ENCODE measurements at regions not wholly inside any gene's neighbourhood (a gene's known extent, or its start where the extent isn't known, plus 50 kb on each side); places are given as distances from the start of the nearest gene placed in this dataset.

GRCh38 chr7:116083796-116084195 lies 53.2 kb upstream of the TFEC start:
- Mint-ChIP-seq H3K36me3 (ENCODE audit: low read depth) (no peaks in the 10 kb centered on the region), H3K9me3 (no peaks in the 10 kb centered on the region), H3K27me3 (ENCODE audit: low read depth) (no peaks in the 10 kb centered on the region), H3K27ac (no peak overlapping the region), H3K4me1 (ENCODE audit: low read depth) (no peaks in the 10 kb centered on the region), H3K4me3 (no peak overlapping the region)
- DNase-seq (ENCODE audit: low spot score), result no peak

- no peak for DNase-seq (ENCODE audit: low spot score)
- Mint-ChIP-seq H3K4me3 (no peak overlapping the region), H3K9me3 (no peaks in the 10 kb centered on the region), H3K27ac (no peak overlapping the region), H3K27me3 (ENCODE audit: low read depth) (no peaks in the 10 kb centered on the region), H3K4me1 (ENCODE audit: low read depth) (no peaks in the 10 kb centered on the region), H3K36me3 (ENCODE audit: low read depth) (no peaks in the 10 kb centered on the region)
These were observed 56.0 kb upstream of the TFEC start for GRCh38 chr7:116086547-116087045.

DNA sequence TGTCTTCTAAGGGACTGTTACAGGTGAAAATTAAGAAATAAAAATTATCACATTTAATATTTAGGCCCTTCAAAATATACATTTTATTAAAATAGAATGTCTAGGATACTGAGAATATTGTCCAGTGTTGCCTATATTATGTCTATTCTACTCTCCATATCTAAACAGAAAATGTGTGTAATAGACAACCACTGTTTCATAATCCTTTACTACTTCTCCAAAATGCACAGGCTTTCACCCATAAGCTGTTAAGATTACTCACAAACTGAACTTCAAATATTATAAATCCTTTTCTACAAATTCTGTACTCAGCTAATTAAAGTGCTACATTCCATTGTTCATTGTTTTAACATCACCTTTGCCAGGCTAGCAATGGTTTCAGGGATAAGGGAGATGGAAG lies 56.7 kb upstream of the TFEC start:
- no peaks in the 10 kb centered on the region for H3K9me3 Mint-ChIP-seq
- no peaks in the 10 kb centered on the region for H3K36me3 Mint-ChIP-seq (ENCODE audit: low read depth)
- no peaks in the 10 kb centered on the region for H3K27me3 Mint-ChIP-seq (ENCODE audit: low read depth)
- no peaks in the 10 kb centered on the region for H3K4me1 Mint-ChIP-seq (ENCODE audit: low read depth)
- DNase-seq (ENCODE audit: low spot score), result no peak
- no peak overlapping the region for H3K4me3 Mint-ChIP-seq
- H3K27ac Mint-ChIP-seq, result no peak overlapping the region

DNA sequence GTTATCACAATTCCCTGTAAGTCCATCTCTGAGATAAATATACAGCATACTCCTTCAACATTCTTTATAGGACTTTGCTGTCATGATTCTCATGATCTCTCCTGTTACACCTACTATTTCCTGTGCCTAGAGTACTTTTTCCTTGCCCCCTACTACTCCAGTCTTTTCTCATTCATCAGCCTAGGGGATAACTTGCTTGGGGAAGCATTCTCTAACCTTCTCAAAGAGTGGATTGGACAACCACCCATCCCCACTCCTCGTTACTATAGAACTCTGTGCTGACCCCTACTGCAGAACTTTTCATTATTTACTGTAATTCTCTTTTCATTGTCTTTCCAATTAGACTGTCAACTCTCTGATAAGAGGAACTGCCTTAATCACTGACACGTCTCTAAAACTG lies 57.4 kb upstream of the TFEC start:
- no peak for DNase-seq (ENCODE audit: low spot score)
- no peaks in the 10 kb centered on the region for H3K9me3 Mint-ChIP-seq
- no peaks in the 10 kb centered on the region for H3K36me3 Mint-ChIP-seq (ENCODE audit: low read depth)
- H3K27me3 Mint-ChIP-seq (ENCODE audit: low read depth), result no peaks in the 10 kb centered on the region
- no peak overlapping the region for H3K27ac Mint-ChIP-seq
- no peak overlapping the region for H3K4me3 Mint-ChIP-seq
- no peaks in the 10 kb centered on the region for H3K4me1 Mint-ChIP-seq (ENCODE audit: low read depth)

- H3K9me3 Mint-ChIP-seq, result no peaks in the 10 kb centered on the region
- H3K27me3 Mint-ChIP-seq (ENCODE audit: low read depth), result no peaks in the 10 kb centered on the region
- H3K36me3 Mint-ChIP-seq (ENCODE audit: low read depth), result no peaks in the 10 kb centered on the region
- no peaks in the 10 kb centered on the region for H3K4me1 Mint-ChIP-seq (ENCODE audit: low read depth)
- H3K27ac Mint-ChIP-seq, result no peak overlapping the region
- H3K4me3 Mint-ChIP-seq, result no peak overlapping the region
- no peak for DNase-seq (ENCODE audit: low spot score)
These were observed 58.7 kb upstream of the TFEC start for GRCh38 chr7:116089293-116089692.

- Mint-ChIP-seq H3K27ac (no peak overlapping the region), H3K9me3 (no peaks in the 10 kb centered on the region), H3K4me1 (ENCODE audit: low read depth) (no peaks in the 10 kb centered on the region), H3K27me3 (ENCODE audit: low read depth) (peaks cover 1% of the 10 kb centered on the region), H3K36me3 (ENCODE audit: low read depth) (no peaks in the 10 kb centered on the region), H3K4me3 (no peak overlapping the region)
- no peak for DNase-seq (ENCODE audit: low spot score)
These were observed 63.1 kb upstream of the TFEC start for GRCh38 chr7:116093516-116094301.

- H3K4me3 Mint-ChIP-seq, result no peak overlapping the region
These were observed 64.8 kb upstream of the TFEC start for GRCh38 chr7:116095396-116095795.

GRCh38 chr7:116097365-116098009 lies 66.9 kb upstream of the TFEC start:
- no peaks in the 10 kb centered on the region for H3K36me3 Mint-ChIP-seq (ENCODE audit: low read depth)
- no peaks in the 10 kb centered on the region for H3K4me1 Mint-ChIP-seq (ENCODE audit: low read depth)
- no peak overlapping the region for H3K27ac Mint-ChIP-seq
- DNase-seq (ENCODE audit: low spot score), result no peak
- H3K27me3 Mint-ChIP-seq (ENCODE audit: low read depth), result peaks cover 2% of the 10 kb centered on the region
- H3K9me3 Mint-ChIP-seq, result no peaks in the 10 kb centered on the region
- H3K4me3 Mint-ChIP-seq, result no peak overlapping the region

More at GRCh38 chr7:116095396-116095795, 64.8 kb upstream of the TFEC start:
- DNase-seq (ENCODE audit: low spot score), result no peak
- Mint-ChIP-seq H3K4me1 (ENCODE audit: low read depth) (no peaks in the 10 kb centered on the region), H3K27ac (no peak overlapping the region), H3K36me3 (ENCODE audit: low read depth) (no peaks in the 10 kb centered on the region), H3K27me3 (ENCODE audit: low read depth) (peaks cover 2% of the 10 kb centered on the region), H3K9me3 (no peaks in the 10 kb centered on the region)

GRCh38 chr7:116098175-116098574 lies 67.6 kb upstream of the TFEC start:
- no peaks in the 10 kb centered on the region for H3K9me3 Mint-ChIP-seq
- H3K27me3 Mint-ChIP-seq (ENCODE audit: low read depth), result peaks cover 2% of the 10 kb centered on the region
- no peak overlapping the region for H3K27ac Mint-ChIP-seq
- no peak for DNase-seq (ENCODE audit: low spot score)
- H3K4me3 Mint-ChIP-seq, result no peak overlapping the region
- no peaks in the 10 kb centered on the region for H3K36me3 Mint-ChIP-seq (ENCODE audit: low read depth)
- H3K4me1 Mint-ChIP-seq (ENCODE audit: low read depth), result no peaks in the 10 kb centered on the region

DNA sequence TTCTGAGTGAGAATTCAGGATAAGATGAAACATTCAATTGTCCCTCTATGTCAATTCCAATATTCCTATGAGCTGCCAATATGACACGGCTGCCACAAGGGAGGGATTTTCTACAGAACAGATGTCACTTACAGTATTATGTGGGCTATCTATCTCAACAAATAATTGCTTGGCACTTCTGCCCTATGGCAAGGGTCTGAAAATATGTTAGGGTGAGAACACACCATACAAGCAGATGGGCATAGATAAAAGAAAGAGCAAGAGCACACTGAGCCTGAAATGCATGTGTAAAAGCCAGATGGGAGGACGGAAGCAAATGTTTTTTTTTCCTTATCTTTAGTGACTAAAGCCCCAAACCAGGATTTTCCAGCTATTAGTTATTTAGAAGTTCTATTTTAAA lies 70.1 kb upstream of the TFEC start:
- Mint-ChIP-seq H3K36me3 (ENCODE audit: low read depth) (no peaks in the 10 kb centered on the region), H3K27ac (no peak overlapping the region), H3K9me3 (no peaks in the 10 kb centered on the region)

DNA sequence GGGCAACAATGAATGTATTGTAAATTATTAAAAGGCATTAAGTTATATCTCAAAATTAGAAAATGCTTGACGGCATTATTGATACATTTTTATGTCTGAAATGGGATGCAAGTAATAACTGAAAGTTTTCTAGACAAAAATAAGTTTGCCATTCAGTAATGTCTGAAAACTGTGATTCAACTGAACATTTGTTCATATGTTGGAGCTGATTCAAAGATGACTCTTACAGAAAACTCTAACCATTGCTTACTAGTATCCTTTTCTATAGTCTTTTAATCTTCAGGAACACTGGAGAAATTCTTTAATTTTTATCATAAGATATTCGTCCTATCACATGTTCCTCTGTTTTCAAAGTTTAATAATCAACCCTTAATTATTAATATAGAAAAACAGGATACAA lies 71.1 kb upstream of the TFEC start:
- no peaks in the 10 kb centered on the region for H3K4me1 Mint-ChIP-seq (ENCODE audit: low read depth)
- no peaks in the 10 kb centered on the region for H3K9me3 Mint-ChIP-seq
- DNase-seq (ENCODE audit: low spot score), result no peak
- peaks cover 2% of the 10 kb centered on the region for H3K27me3 Mint-ChIP-seq (ENCODE audit: low read depth)
- H3K4me3 Mint-ChIP-seq, result no peak overlapping the region
- H3K36me3 Mint-ChIP-seq (ENCODE audit: low read depth), result no peaks in the 10 kb centered on the region
- H3K27ac Mint-ChIP-seq, result no peak overlapping the region

More for the DNA sequence above, 70.1 kb upstream of the TFEC start:
- no peak overlapping the region for H3K4me3 Mint-ChIP-seq
- H3K4me1 Mint-ChIP-seq (ENCODE audit: low read depth), result no peaks in the 10 kb centered on the region
- no peak for DNase-seq (ENCODE audit: low spot score)
- peaks cover 2% of the 10 kb centered on the region for H3K27me3 Mint-ChIP-seq (ENCODE audit: low read depth)

GRCh38 chr7:116111475-116111874 lies 80.9 kb upstream of the TFEC start:
- Mint-ChIP-seq H3K36me3 (ENCODE audit: low read depth) (no peaks in the 10 kb centered on the region), H3K9me3 (no peaks in the 10 kb centered on the region), H3K27ac (no peak overlapping the region), H3K4me1 (ENCODE audit: low read depth) (no peaks in the 10 kb centered on the region), H3K4me3 (no peak overlapping the region), H3K27me3 (ENCODE audit: low read depth) (no peaks in the 10 kb centered on the region)
- no peak for DNase-seq (ENCODE audit: low spot score)

- H3K27me3 Mint-ChIP-seq (ENCODE audit: low read depth), result peaks cover 9% of the 10 kb centered on the region
- H3K4me3 Mint-ChIP-seq, result no peak overlapping the region
- no peak overlapping the region for H3K27ac Mint-ChIP-seq
- no peaks in the 10 kb centered on the region for H3K4me1 Mint-ChIP-seq (ENCODE audit: low read depth)
- H3K9me3 Mint-ChIP-seq, result no peaks in the 10 kb centered on the region
- H3K36me3 Mint-ChIP-seq (ENCODE audit: low read depth), result no peaks in the 10 kb centered on the region
- no peak for DNase-seq (ENCODE audit: low spot score)
These were observed 82.7 kb upstream of the TFEC start for GRCh38 chr7:116113310-116113709.

- H3K4me1 Mint-ChIP-seq (ENCODE audit: low read depth), result no peaks in the 10 kb centered on the region
- H3K27ac Mint-ChIP-seq, result no peak overlapping the region
- no peaks in the 10 kb centered on the region for H3K9me3 Mint-ChIP-seq
- H3K36me3 Mint-ChIP-seq (ENCODE audit: low read depth), result no peaks in the 10 kb centered on the region
- no peak overlapping the region for H3K4me3 Mint-ChIP-seq
- DNase-seq (ENCODE audit: low spot score), result no peak
- peaks cover 34% of the 10 kb centered on the region for H3K27me3 Mint-ChIP-seq (ENCODE audit: low read depth)
These were observed 89.5 kb upstream of the TES start for GRCh38 chr7:116120839-116121238.

All from T-helper 2 cell treated with Interferon-gamma antibody and Interleukin-4, amounts not matched to agents 5 μg/mL and 100 μg/mL, for 36 hours (primary cell).